MM.1S (cell line): ENCODE measurements at regions not wholly inside any gene's neighbourhood (a gene's known extent, or its start where the extent isn't known, plus 50 kb on each side); places are given as distances from the start of the nearest gene placed in this dataset.

Source experiments
- DNase-seq: peaks from one replicate; pipeline ENCODE4 v3.0.0-alpha.2; 2015
- H2AFZ ChIP-seq: fragments of 300-600 bp; sonication (generic); 2 replicates; pipeline ENCODE4 v1.6.0; 2016; ENCODE audit warnings: antibody characterized with exemption, low read length
- H3F3A ChIP-seq: fragments of 300-600 bp; sonication (generic); 2 replicates; pipeline ENCODE4 v1.6.1; 2016; ENCODE audit warnings: mild to moderate bottlenecking, antibody characterized with exemption, low read length, moderate library complexity, mixed read lengths; ENCODE audit not compliant: insufficient read depth
- H3K27ac ChIP-seq: fragments of 300-600 bp; sonication (generic); 2 replicates; pipeline ENCODE4 v1.5.1; 2016; ENCODE audit warnings: mild to moderate bottlenecking, low read length
- H3K27me3 ChIP-seq: fragments of 300-600 bp; sonication (generic); replicated peaks from 2 replicates; pipeline ENCODE4 v1.6.0; 2016; ENCODE audit warnings: low read length; ENCODE audit not compliant: insufficient read depth
- H3K36me3 ChIP-seq: fragments of 300-600 bp; sonication (generic); replicated peaks from 2 replicates; pipeline ENCODE4 v1.6.1; 2016; ENCODE audit warnings: mild to moderate bottlenecking, low read length, mixed read lengths; ENCODE audit not compliant: insufficient read depth
- H3K4me1 ChIP-seq: fragments of 300-600 bp; sonication (generic); 2 replicates; pipeline ENCODE4 v1.6.1; 2016; ENCODE audit warnings: low read length, mixed read lengths
- H3K4me2 ChIP-seq: fragments of 300-600 bp; sonication (generic); 2 replicates; pipeline ENCODE4 v1.6.0; 2016; ENCODE audit warnings: low read depth, low read length
- H3K4me3 ChIP-seq: fragments of 300-600 bp; sonication (generic); 2 replicates; pipeline ENCODE4 v1.5.1; 2016; ENCODE audit warnings: low read length, mixed read lengths
- H3K79me2 ChIP-seq: fragments of 300-600 bp; sonication (generic); 2 replicates; pipeline ENCODE4 v1.6.1; 2016; ENCODE audit warnings: mixed run types, low read length, mixed read lengths
- H3K9ac ChIP-seq: fragments of 300-600 bp; sonication (generic); 2 replicates; pipeline ENCODE4 v1.6.1; 2016; ENCODE audit warnings: low read length, mixed read lengths
- H3K9me2 ChIP-seq: fragments of 300-600 bp; sonication (generic); replicated peaks from 2 replicates; pipeline ENCODE4 v1.6.1; 2016; ENCODE audit warnings: mild to moderate bottlenecking, low read length, mixed read lengths; ENCODE audit not compliant: insufficient read depth
- H3K9me3 ChIP-seq: fragments of 300-600 bp; sonication (generic); replicated peaks from 2 replicates; pipeline ENCODE4 v1.6.1; 2016; ENCODE audit warnings: mild to moderate bottlenecking, low read length, mixed read lengths; ENCODE audit not compliant: insufficient read depth
- H4K20me1 ChIP-seq: fragments of 300-600 bp; sonication (generic); 2 replicates; pipeline ENCODE4 v1.6.1; 2016; ENCODE audit warnings: mild to moderate bottlenecking, low read length, moderate library complexity, mixed read lengths; ENCODE audit not compliant: insufficient read depth
- CTCF ChIP-seq: fragments of 300-600 bp; sonication (generic); IDR thresholded peaks from 2 replicates; pipeline ENCODE4 v1.5.1; 2016; ENCODE audit warnings: antibody characterized with exemption, low read length, mixed read lengths
- EZH2 ChIP-seq: fragments of 300-600 bp; sonication (generic); optimal IDR thresholded peaks from 2 replicates; pipeline ENCODE3; 2017; ENCODE audit warnings: low read depth, mild to moderate bottlenecking, antibody characterized with exemption, low read length, mixed read lengths
- EZH2phosphoT487 ChIP-seq: fragments of 300-600 bp; sonication (generic); IDR thresholded peaks from 2 replicates; pipeline ENCODE4 v1.6.1; 2018; ENCODE audit warnings: antibody characterized with exemption, low read length

GRCh38 chr13:104163866-104164630 is 1097.8 kb upstream of the SLC10A2 start:
- H3K4me1 ChIP-seq = no peaks in the 10 kb centered on the region
- no peak overlapping the region for H3K27ac ChIP-seq
- DNase-seq = no peak
- H3K9me2 ChIP-seq = no peaks in the 10 kb centered on the region
- no peaks in the 10 kb centered on the region for H3K9me3 ChIP-seq
- no peaks in the 10 kb centered on the region for H3F3A ChIP-seq
- H3K79me2 ChIP-seq = no peaks in the 10 kb centered on the region
- no peak overlapping the region for H3K4me2 ChIP-seq
- H3K27me3 ChIP-seq = no peaks in the 10 kb centered on the region
- H3K9ac ChIP-seq = no peak overlapping the region
- no peak overlapping the region for H3K4me3 ChIP-seq
- TF ChIP-seq CTCF = no peak
- no peak for TF ChIP-seq EZH2phosphoT487
- TF ChIP-seq EZH2 = no peak
- no peak overlapping the region for H2AFZ ChIP-seq
- H3K36me3 ChIP-seq = no peaks in the 10 kb centered on the region
- H4K20me1 ChIP-seq = no peaks in the 10 kb centered on the region

GRCh38 chr13:104160536-104160935 is 1094.3 kb upstream of the SLC10A2 start:
- Histone ChIP-seq H3K4me2 (no peak overlapping the region), H3F3A (no peaks in the 10 kb centered on the region), H3K79me2 (no peaks in the 10 kb centered on the region), H4K20me1 (no peaks in the 10 kb centered on the region), H3K9me2 (no peaks in the 10 kb centered on the region), H3K27ac (no peak overlapping the region), H2AFZ (no peak overlapping the region), H3K4me3 (no peak overlapping the region), H3K27me3 (no peaks in the 10 kb centered on the region), H3K36me3 (no peaks in the 10 kb centered on the region), H3K9ac (no peak overlapping the region), H3K9me3 (no peaks in the 10 kb centered on the region), H3K4me1 (no peaks in the 10 kb centered on the region)
- no peak for DNase-seq
- no peak for TF ChIP-seq EZH2phosphoT487
- no peak for TF ChIP-seq EZH2
- no peak for TF ChIP-seq CTCF

GRCh38 chr13:104143760-104144416 is 1077.7 kb upstream of the SLC10A2 start:
- Histone ChIP-seq H2AFZ (no peak overlapping the region), H3K4me2 (no peak overlapping the region)
- TF ChIP-seq EZH2 (no peak), CTCF (no peak), EZH2phosphoT487 (no peak)

More at GRCh38 chr13:104143760-104144416, 1077.7 kb upstream of the SLC10A2 start:
- no peaks in the 10 kb centered on the region for H3K79me2 ChIP-seq
- no peaks in the 10 kb centered on the region for H3K36me3 ChIP-seq
- no peak for DNase-seq
- no peaks in the 10 kb centered on the region for H3K9me2 ChIP-seq
- H3K4me3 ChIP-seq = no peak overlapping the region
- H3K27ac ChIP-seq = no peak overlapping the region
- H3F3A ChIP-seq = no peaks in the 10 kb centered on the region
- H3K9me3 ChIP-seq = no peaks in the 10 kb centered on the region
- H3K9ac ChIP-seq = no peak overlapping the region
- H3K27me3 ChIP-seq = no peaks in the 10 kb centered on the region
- no peaks in the 10 kb centered on the region for H4K20me1 ChIP-seq
- no peaks in the 10 kb centered on the region for H3K4me1 ChIP-seq
